H9 (cell line): ENCODE measurements at regions not wholly inside any gene's neighbourhood (a gene's known extent, or its start where the extent isn't known, plus 50 kb on each side); places are given as distances from the start of the nearest gene placed in this dataset.

ENCODE experiments used
- DNase-seq: peaks from one replicate; pipeline ENCODE4 v3.0.0-alpha.2; 2017
- H2AFZ ChIP-seq: one replicate; pipeline ENCODE4 v1.6.1; 2013; ENCODE audit warnings: mild to moderate bottlenecking, low read length, control low read depth, moderate library complexity
- H2AK5ac ChIP-seq: 2 replicates; pipeline ENCODE4 v1.6.1; 2013; ENCODE audit warnings: low read length, control low read depth, mixed read lengths; ENCODE audit not compliant: insufficient read length
- H2BK120ac ChIP-seq: one replicate; pipeline ENCODE4 v1.6.1; 2013; ENCODE audit warnings: low read depth, mild to moderate bottlenecking, low read length, control low read depth, inconsistent platforms; ENCODE audit not compliant: poor library complexity, severe bottlenecking
- H2BK12ac ChIP-seq: 2 replicates; pipeline ENCODE4 v1.6.1; 2013; ENCODE audit warnings: low read length, control low read depth, mixed read lengths, low read depth; ENCODE audit not compliant: insufficient read length
- H2BK15ac ChIP-seq: 2 replicates; pipeline ENCODE4 v1.6.1; 2013; ENCODE audit warnings: low read depth, low read length, control low read depth
- H2BK20ac ChIP-seq: one replicate; pipeline ENCODE4 v1.6.1; 2013; ENCODE audit warnings: low read depth, mild to moderate bottlenecking, low read length, control low read depth, inconsistent platforms; ENCODE audit not compliant: poor library complexity, severe bottlenecking
- H2BK5ac ChIP-seq: 2 replicates; pipeline ENCODE4 v1.6.1; 2013; ENCODE audit warnings: low read length, control low read depth, mixed read lengths; ENCODE audit not compliant: insufficient read length
- H3K14ac ChIP-seq: 2 replicates; pipeline ENCODE4 v1.6.1; 2013; ENCODE audit warnings: low read length, control low read depth; ENCODE audit not compliant: insufficient read depth
- H3K18ac ChIP-seq: 2 replicates; pipeline ENCODE4 v1.6.1; 2013; ENCODE audit warnings: low read depth, mild to moderate bottlenecking, mixed read lengths, low read length, control low read depth; ENCODE audit not compliant: insufficient read length
- H3K23ac ChIP-seq: 2 replicates; pipeline ENCODE4 v1.6.1; 2013; ENCODE audit warnings: low read length, control low read depth, mixed read lengths, low read depth; ENCODE audit not compliant: insufficient read length
- H3K23me2 ChIP-seq: 2 replicates; pipeline ENCODE4 v1.6.1; 2013; ENCODE audit warnings: low read depth, mild to moderate bottlenecking, mixed read lengths, low read length, control low read depth; ENCODE audit not compliant: insufficient read length, poor library complexity, severe bottlenecking
- H3K27ac ChIP-seq: 2 replicates; pipeline ENCODE4 v1.5.1; 2013; ENCODE audit warnings: low read length, control low read depth, mixed read lengths, low read depth; ENCODE audit not compliant: insufficient read length
- H3K27me3 ChIP-seq: 2 replicates; pipeline ENCODE4 v1.6.1; 2013; ENCODE audit warnings: low read length, control low read depth, inconsistent platforms; ENCODE audit not compliant: insufficient read depth
- H3K4ac ChIP-seq: 2 replicates; pipeline ENCODE4 v1.6.1; 2013; ENCODE audit warnings: low read depth, mild to moderate bottlenecking, control low read depth, inconsistent platforms, low read length, moderate library complexity
- H3K4me1 ChIP-seq: 2 replicates; pipeline ENCODE4 v1.6.1; 2013; ENCODE audit warnings: low read length, control low read depth, inconsistent platforms; ENCODE audit not compliant: insufficient read depth
- H3K4me2 ChIP-seq: 2 replicates; pipeline ENCODE4 v1.6.1; 2013; ENCODE audit warnings: low read length, control low read depth, mixed read lengths; ENCODE audit not compliant: insufficient read length, insufficient read depth
- H3K56ac ChIP-seq: 2 replicates; pipeline ENCODE4 v1.6.1; 2013; ENCODE audit warnings: low read depth, mild to moderate bottlenecking, mixed read lengths, low read length, control low read depth; ENCODE audit not compliant: insufficient read length
- H3K79me1 ChIP-seq: 2 replicates; pipeline ENCODE4 v1.6.1; 2013; ENCODE audit warnings: low read depth, mild to moderate bottlenecking, moderate library complexity, low read length, control low read depth, inconsistent platforms; ENCODE audit not compliant: insufficient read depth, poor library complexity, severe bottlenecking
- H3K79me2 ChIP-seq: 2 replicates; pipeline ENCODE4 v1.6.1; 2013; ENCODE audit warnings: low read length, control low read depth, inconsistent platforms; ENCODE audit not compliant: insufficient read depth
- H3K9ac ChIP-seq: 2 replicates; pipeline ENCODE4 v1.6.1; 2013; ENCODE audit warnings: low read length, control low read depth, mixed read lengths; ENCODE audit not compliant: insufficient read length; ENCODE audit errors: extremely low read depth
- H3K9me3 ChIP-seq: one replicate; pipeline ENCODE4 v1.6.1; 2013; ENCODE audit warnings: low read depth, low read length, inconsistent platforms; ENCODE audit not compliant: control insufficient read depth
- H3T11ph ChIP-seq: one replicate; pipeline ENCODE4 v1.6.1; 2013; ENCODE audit warnings: mild to moderate bottlenecking, low read length, control low read depth, inconsistent platforms
- H4K20me1 ChIP-seq: one replicate; pipeline ENCODE4 v1.6.1; 2013; ENCODE audit not compliant: control insufficient read depth, insufficient read length, insufficient read depth
- H4K5ac ChIP-seq: 2 replicates; pipeline ENCODE4 v1.6.1; 2013; ENCODE audit warnings: low read depth, mild to moderate bottlenecking, mixed read lengths, low read length, control low read depth; ENCODE audit not compliant: insufficient read length
- H4K8ac ChIP-seq: replicated peaks from 2 replicates; pipeline ENCODE4 v1.6.1; 2013; ENCODE audit warnings: low read length, control low read depth, mixed read lengths, low read depth; ENCODE audit not compliant: insufficient read length
- H4K91ac ChIP-seq: 2 replicates; pipeline ENCODE4 v1.6.1; 2013; ENCODE audit warnings: low read depth, mild to moderate bottlenecking, moderate library complexity, mixed read lengths, low read length, control low read depth; ENCODE audit not compliant: insufficient read length
- H3K27ac Mint-ChIP-seq, 3 experiments: 2 replicates in 2 of 3; 3 replicates in 1 of 3; pipeline ENCODE4 v1.8.0; 2020 to 2021; ENCODE audit warnings: mixed read lengths in 3 of 3, mild to moderate bottlenecking in 1 of 3, moderate library complexity in 1 of 3
- H3K27me3 Mint-ChIP-seq: 2 replicates; pipeline ENCODE4 v1.8.0; 2021; ENCODE audit warnings: low read depth, mild to moderate bottlenecking, moderate library complexity, mixed read lengths
- H3K36me3 Mint-ChIP-seq, 3 experiments: 2 replicates in 2 of 3; 3 replicates in 1 of 3; pipeline ENCODE4 v1.8.0; 2020 to 2021; ENCODE audit warnings: low read depth in 3 of 3, mixed read lengths in 3 of 3; ENCODE audit not compliant: insufficient read depth in 1 of 3
- H3K4me1 Mint-ChIP-seq, 2 experiments: 2 replicates each; pipeline ENCODE4 v1.8.0; 2020; ENCODE audit warnings: mixed read lengths in 2 of 2
- H3K4me3 Mint-ChIP-seq, 2 experiments: 2 replicates in 1 of 2; 3 replicates in 1 of 2; pipeline ENCODE4 v1.8.0; 2020 to 2021; ENCODE audit warnings: mild to moderate bottlenecking in 2 of 2, mixed read lengths in 2 of 2, moderate library complexity in 1 of 2
- H3K9me3 Mint-ChIP-seq, 2 experiments: 2 replicates in 1 of 2; 3 replicates in 1 of 2; pipeline ENCODE4 v1.8.0; 2020; ENCODE audit warnings: mild to moderate bottlenecking in 2 of 2, mixed read lengths in 2 of 2, moderate library complexity in 1 of 2
- CTCF ChIP-seq: fragments of 200-600 bp; sonication (generic); conservative IDR thresholded peaks from 3 replicates; pipeline ENCODE4 v1.8.0; 2021; ENCODE audit warnings: antibody characterized with exemption, mild to moderate bottlenecking
- WGBS: extraction: QIAGEN DNeasy Blood & Tissue Kit; methylation state at CpG from one replicate; pipeline ENCODE4 v1.1.7; 2013; ENCODE audit warnings: missing lambda C conversion rate, low lambda C conversion rate, mixed read lengths; ENCODE audit not compliant: insufficient read length; ENCODE audit errors: extremely low coverage; 5-methylcytosine and 5-hydroxymethylcytosine counted together

GRCh38 chr14:51314321-51315015 lies 74.4 kb downstream of the TMX1 start:
- no peak overlapping the region for H3K27ac ChIP-seq
- H2BK15ac ChIP-seq, result no peak overlapping the region
- Mint-ChIP-seq H3K27me3 (no peaks in the 10 kb centered on the region), H3K9me3 (no peaks in the 10 kb centered on the region), H3K4me3 (no peak overlapping the region), H3K36me3 (no peaks in the 10 kb centered on the region), H3K4me1 (no peaks in the 10 kb centered on the region), H3K27ac (no peak overlapping the region)
- no peaks in the 10 kb centered on the region for H3K79me2 ChIP-seq
- no peaks in the 10 kb centered on the region for H4K20me1 ChIP-seq
- H3K4me2 ChIP-seq, result no peak overlapping the region
- no peak overlapping the region for H4K8ac ChIP-seq
- no peak for DNase-seq
- no peak overlapping the region for H2BK120ac ChIP-seq
- H3K4ac ChIP-seq, result no peak overlapping the region
- no peak overlapping the region for H3K9ac ChIP-seq
- no peak overlapping the region for H2AFZ ChIP-seq
- no peaks in the 10 kb centered on the region for H3K27me3 ChIP-seq
- no peaks in the 10 kb centered on the region for H3K4me1 ChIP-seq
- H3K23ac ChIP-seq, result no peak overlapping the region
- H3K9me3 ChIP-seq, result no peaks in the 10 kb centered on the region
- no peak overlapping the region for H2BK12ac ChIP-seq
- no peak overlapping the region for H4K5ac ChIP-seq
- H2BK5ac ChIP-seq, result no peak overlapping the region
- no peak overlapping the region for H4K91ac ChIP-seq
- TF ChIP-seq CTCF, result no peak
- H3K56ac ChIP-seq, result no peak overlapping the region
- H2BK20ac ChIP-seq, result no peak overlapping the region
- no peaks in the 10 kb centered on the region for H3K79me1 ChIP-seq
- H3K14ac ChIP-seq, result no peak overlapping the region
- no peak overlapping the region for H3T11ph ChIP-seq
- WGBS, result no CpG with 5 or more reads among the region's 4 CpGs
- no peak overlapping the region for H2AK5ac ChIP-seq
- H3K23me2 ChIP-seq, result no peaks in the 10 kb centered on the region
- no peak overlapping the region for H3K18ac ChIP-seq
